ENCODE measurements at regions not wholly inside any gene's neighbourhood (a gene's known extent, or its start where the extent isn't known, plus 50 kb on each side); places are given as distances from the start of the nearest gene placed in this dataset.

GRCh38 chr21:20581361-20581760 lies 416.8 kb upstream of the NCAM2 start:
- TF ChIP-seq POLR2AphosphoS5 (IDR thresholded peaks at IDR 0.05) (no peak), POLR2A (IDR thresholded peaks at IDR 0.05) (no peak)
